Endothelial cell of umbilical vein (primary cell): ENCODE measurements at regions not wholly inside any gene's neighbourhood (a gene's known extent, or its start where the extent isn't known, plus 50 kb on each side); places are given as distances from the start of the nearest gene placed in this dataset.

Experiments
- BruUV-seq: library from RNA; stranded (reverse); fragments of 400-500 nt; replicated peaks from 2 replicates; lab custom pipeline; 2021; lab: Mats Ljungman, UMichigan
- CTCF ChIA-PET: fragments of 300-600, 350-600 bp; sonication (Branson Sonifier 250); formaldehyde crosslinking; loops from one replicate; lab custom pipeline; 2021; ENCODE audit warnings: antibody characterized with exemption, inconsistent platforms; lab: Charles Lee
- POLR2A ChIA-PET: fragments of 300-600, 350-600 bp; sonication (Branson Sonifier 250); formaldehyde crosslinking; loops from one replicate; lab custom pipeline; 2021; ENCODE audit warnings: antibody characterized with exemption, inconsistent platforms; lab: Charles Lee
- DNase-seq: peaks from one replicate; pipeline ENCODE4 v3.0.0-alpha.2; 2011; ENCODE audit warnings: low read depth, low spot score
- FAIRE-seq: peaks from 2 replicates; lab custom pipeline; 2011; peaks lifted over from hg19 to GRCh38; lab: Jason Lieb, UNC
- H2AFZ ChIP-seq: 2 replicates; pipeline ENCODE4 v1.6.0; 2012; ENCODE audit warnings: low read depth, low read length, control low read depth, inconsistent platforms
- H3K27ac ChIP-seq: 2 replicates; pipeline ENCODE4 v1.5.1; 2011; ENCODE audit warnings: low read depth, mild to moderate bottlenecking, control low read depth, low read length, moderate library complexity; ENCODE audit not compliant: insufficient read depth
- H3K27me3 ChIP-seq, 2 experiments: 2 replicates each; pipeline versions ENCODE4 v1.6.0 to v1.6.1; 2011; ENCODE audit warnings: low read length in 2 of 2, mixed read lengths in 1 of 2; ENCODE audit not compliant: control insufficient read depth in 2 of 2, insufficient read depth in 2 of 2
- H3K36me3 ChIP-seq, 2 experiments: 2 replicates in 1 of 2; 3 replicates in 1 of 2; pipeline ENCODE4 v1.5.1; 2011; ENCODE audit warnings: low read length in 2 of 2, mild to moderate bottlenecking in 1 of 2, moderate library complexity in 1 of 2; ENCODE audit not compliant: control insufficient read depth in 2 of 2, insufficient read depth in 2 of 2; ENCODE audit errors: extremely low read depth in 1 of 2
- H3K4me1 ChIP-seq: 3 replicates; pipeline ENCODE4 v1.5.1; 2011; ENCODE audit warnings: mild to moderate bottlenecking, low read length; ENCODE audit not compliant: control insufficient read depth, insufficient read depth; ENCODE audit errors: extremely low read depth
- H3K4me2 ChIP-seq: 2 replicates; pipeline ENCODE4 v1.6.1; 2011; ENCODE audit warnings: low read length, control low read depth, mixed read lengths; ENCODE audit not compliant: insufficient read depth
- H3K4me3 ChIP-seq, 3 experiments: fragments of 200-600 bp in 1 of 3; sonication (generic), shearing (Covaris generic) in 1 of 3; replicated peaks in 1 of 3; 2 replicates each; pipeline ENCODE4 v1.5.1; 2011 to 2016; ENCODE audit warnings: control low read depth in 3 of 3, low read length in 3 of 3, mild to moderate bottlenecking in 2 of 3, inconsistent platforms in 1 of 3, low read depth in 1 of 3, moderate library complexity in 1 of 3; ENCODE audit not compliant: insufficient read depth in 1 of 3
- H3K79me2 ChIP-seq: 2 replicates; pipeline ENCODE4 v1.6.0; 2012; ENCODE audit warnings: low read length, inconsistent platforms; ENCODE audit not compliant: control insufficient read depth, insufficient read depth
- H3K9ac ChIP-seq: replicated peaks from 2 replicates; pipeline ENCODE3; 2011; ENCODE audit warnings: low read length, control low read depth; ENCODE audit not compliant: insufficient read depth; ENCODE audit errors: extremely low read depth
- H3K9me1 ChIP-seq: replicated peaks from 3 replicates; pipeline ENCODE4 v1.6.0; 2011; ENCODE audit warnings: mild to moderate bottlenecking, low read length; ENCODE audit not compliant: control insufficient read depth, insufficient read depth; ENCODE audit errors: extremely low read depth
- H3K9me3 ChIP-seq: replicated peaks from 2 replicates; pipeline ENCODE4 v1.5.1; 2012; ENCODE audit warnings: low read length, inconsistent platforms; ENCODE audit not compliant: control insufficient read depth, insufficient read depth
- H4K20me1 ChIP-seq: replicated peaks from 2 replicates; pipeline ENCODE3; 2011; ENCODE audit warnings: mild to moderate bottlenecking, low read length; ENCODE audit not compliant: control insufficient read depth, insufficient read depth; ENCODE audit errors: extremely low read depth
- EZH2 ChIP-seq: IDR thresholded peaks from 2 replicates; pipeline ENCODE4 v1.6.1; 2012; ENCODE audit warnings: borderline replicate concordance, low read depth, mild to moderate bottlenecking, moderate library complexity, low read length, inconsistent platforms; ENCODE audit not compliant: severe bottlenecking
- FOS ChIP-seq: IDR thresholded peaks from 2 replicates; pipeline ENCODE4 v1.6.1; 2011; ENCODE audit warnings: mild to moderate bottlenecking, low read length, moderate library complexity, borderline replicate concordance; ENCODE audit not compliant: insufficient read depth
- GATA2 ChIP-seq: IDR thresholded peaks from 2 replicates; pipeline ENCODE4 v1.7.0; 2011; ENCODE audit warnings: low read depth, mild to moderate bottlenecking, moderate library complexity, mixed read lengths, low read length; ENCODE audit not compliant: insufficient read length, insufficient read depth
- JUN ChIP-seq: IDR thresholded peaks from 2 replicates; pipeline ENCODE4 v1.6.1; 2011; ENCODE audit warnings: borderline replicate concordance, low read depth; ENCODE audit not compliant: insufficient read length, insufficient read depth
- MYC ChIP-seq: IDR thresholded peaks from one replicate; pipeline ENCODE4 v1.6.1; 2011; ENCODE audit warnings: mild to moderate bottlenecking, low read depth, low read length
- POLR2A ChIP-seq: IDR thresholded peaks from 2 replicates; pipeline ENCODE4 v1.6.1; 2012; ENCODE audit warnings: low read depth, mild to moderate bottlenecking, control low read depth, low read length
- POLR2AphosphoS5 ChIP-seq: IDR thresholded peaks from 2 replicates; pipeline ENCODE4 v1.6.1; 2012; ENCODE audit warnings: low read depth, mild to moderate bottlenecking, control low read depth, low read length, moderate library complexity; ENCODE audit not compliant: insufficient read depth
- dilution Hi-C: fragments of 300-500 bp; cut with MboI; formaldehyde crosslinking; loops from one replicate; pipeline ENCODE4 v1.15.0; 2019; ENCODE audit warnings: low sequenced_read_pairs; ENCODE audit not compliant: extremely low pct_ligation_motif_present
- intact Hi-C: fragments of 100-400 bp; cut with micrococcal nuclease; formaldehyde crosslinking; loops from one replicate; pipeline ENCODE4 v1.10.0; 2022
- TF ChIP-seq, protein P1 (sequence below), 2 donors: IDR thresholded peaks; 1 replicate in 1 of 2; 2 replicates in 1 of 2; pipeline ENCODE4 v1.5.1; 2011; ENCODE audit warnings: low read length in 2 of 2, mild to moderate bottlenecking in 2 of 2, moderate library complexity in 2 of 2, control low read depth in 1 of 2, inconsistent platforms in 1 of 2, low read depth in 1 of 2; ENCODE audit not compliant: insufficient read depth in 1 of 2; ENCODE audit errors: extremely low read depth in 1 of 2
- TF ChIP-seq, protein P2 (sequence below): IDR thresholded peaks from 2 replicates; pipeline ENCODE4 v1.6.1; 2011; ENCODE audit not compliant: insufficient read depth, insufficient read length

DNA sequence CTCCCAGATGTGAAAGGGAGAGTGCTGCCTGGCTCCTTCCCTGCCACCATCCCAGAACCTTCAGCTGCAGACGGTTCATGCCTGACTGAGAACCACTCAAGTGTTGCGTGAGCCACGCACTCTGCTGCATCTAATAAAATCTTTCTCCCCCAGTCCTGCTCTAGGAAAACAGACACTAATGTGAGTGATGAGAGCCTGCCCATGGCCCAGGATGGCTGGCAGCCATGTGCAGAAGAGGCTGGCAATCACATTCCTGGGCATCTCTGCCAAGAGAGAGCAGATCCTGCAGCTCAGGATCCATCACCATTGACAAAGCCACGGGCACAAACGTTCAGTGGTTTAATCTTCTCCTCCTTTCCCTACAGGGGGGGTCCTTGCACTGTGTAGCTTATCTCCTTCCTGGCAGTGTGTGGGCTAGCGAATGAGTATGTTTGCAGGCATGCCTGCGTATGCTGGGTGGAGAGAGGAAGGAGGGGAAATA lies 477.5 kb downstream of the SLC4A3 start:
- FAIRE-seq (no peak), DNase-seq (no peak)
- H3K4me3 ChIP-seq, result no peak overlapping the region
- H3K27ac ChIP-seq, result no peak overlapping the region
- no peak overlapping the region for H2AFZ ChIP-seq
- intact Hi-C loops, result no loop called here
- H4K20me1 ChIP-seq, result no peaks in the 10 kb centered on the region
- ChIA-PET POLR2A (no interaction called here), CTCF (no interaction called here)
- H3K4me1 ChIP-seq, result no peaks in the 10 kb centered on the region
- H3K9ac ChIP-seq, result no peak overlapping the region
- BruUV-seq, result no TSS peak
- no peaks in the 10 kb centered on the region for H3K9me1 ChIP-seq
- TF ChIP-seq POLR2A (no peak), POLR2AphosphoS5 (no peak), JUN (no peak), GATA2 (no peak), FOS (no peak), MYC (no peak), EZH2 (no peak)
- TF ChIP-seq, protein P1, sequence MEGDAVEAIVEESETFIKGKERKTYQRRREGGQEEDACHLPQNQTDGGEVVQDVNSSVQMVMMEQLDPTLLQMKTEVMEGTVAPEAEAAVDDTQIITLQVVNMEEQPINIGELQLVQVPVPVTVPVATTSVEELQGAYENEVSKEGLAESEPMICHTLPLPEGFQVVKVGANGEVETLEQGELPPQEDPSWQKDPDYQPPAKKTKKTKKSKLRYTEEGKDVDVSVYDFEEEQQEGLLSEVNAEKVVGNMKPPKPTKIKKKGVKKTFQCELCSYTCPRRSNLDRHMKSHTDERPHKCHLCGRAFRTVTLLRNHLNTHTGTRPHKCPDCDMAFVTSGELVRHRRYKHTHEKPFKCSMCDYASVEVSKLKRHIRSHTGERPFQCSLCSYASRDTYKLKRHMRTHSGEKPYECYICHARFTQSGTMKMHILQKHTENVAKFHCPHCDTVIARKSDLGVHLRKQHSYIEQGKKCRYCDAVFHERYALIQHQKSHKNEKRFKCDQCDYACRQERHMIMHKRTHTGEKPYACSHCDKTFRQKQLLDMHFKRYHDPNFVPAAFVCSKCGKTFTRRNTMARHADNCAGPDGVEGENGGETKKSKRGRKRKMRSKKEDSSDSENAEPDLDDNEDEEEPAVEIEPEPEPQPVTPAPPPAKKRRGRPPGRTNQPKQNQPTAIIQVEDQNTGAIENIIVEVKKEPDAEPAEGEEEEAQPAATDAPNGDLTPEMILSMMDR (IDR thresholded peaks at IDR 0.05; ENCODE audit: extremely low read depth in 1 of 2, insufficient read depth in 1 of 2, low read depth in 1 of 2, low read length in 2 of 2), result no peak
- TF ChIP-seq, protein P2, sequence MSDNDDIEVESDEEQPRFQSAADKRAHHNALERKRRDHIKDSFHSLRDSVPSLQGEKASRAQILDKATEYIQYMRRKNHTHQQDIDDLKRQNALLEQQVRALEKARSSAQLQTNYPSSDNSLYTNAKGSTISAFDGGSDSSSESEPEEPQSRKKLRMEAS, result no peak
- H3K4me2 ChIP-seq, result no peak overlapping the region
- peaks cover 3% of the 10 kb centered on the region for H3K9me3 ChIP-seq
- H3K79me2 ChIP-seq, result no peaks in the 10 kb centered on the region
- dilution Hi-C loops, result no loop called here
- H3K36me3 ChIP-seq, result no peaks in the 10 kb centered on the region
- H3K27me3 ChIP-seq, result no peaks in the 10 kb centered on the region
